A673 (cell line): ENCODE measurements at regions not wholly inside any gene's neighbourhood (a gene's known extent, or its start where the extent isn't known, plus 50 kb on each side); places are given as distances from the start of the nearest gene placed in this dataset.

Experiments
- BruUV-seq: library from RNA; stranded (reverse); fragments of 400-500 nt; replicated peaks from 2 replicates; lab custom pipeline; 2021; lab: Mats Ljungman, UMichigan
- CTCF ChIA-PET: fragments of 300-600 bp; sonication (Branson Sonifier 250); formaldehyde crosslinking; loops from one replicate; lab custom pipeline; 2022; ENCODE audit warnings: antibody characterized with exemption; lab: Charles Lee
- POLR2A ChIA-PET: fragments of 300-600 bp; sonication (Branson Sonifier 250); formaldehyde crosslinking; loops from one replicate; lab custom pipeline; 2022; ENCODE audit warnings: antibody characterized with exemption; ENCODE audit not compliant: low non-redundant PET; lab: Charles Lee
- DNase-seq: peaks from one replicate; pipeline ENCODE4 v3.0.0-alpha.2; 2015; ENCODE audit warnings: low spot score
- H3K27ac ChIP-seq: fragments of 200-600 bp; sonication (generic); 2 replicates; pipeline ENCODE4 v1.5.1; 2016; ENCODE audit warnings: mixed run types, low read depth, mild to moderate bottlenecking, mixed read lengths, antibody characterized with exemption, low read length; ENCODE audit not compliant: poor library complexity, severe bottlenecking
- H3K27me3 ChIP-seq: fragments of 200-600 bp; sonication (generic); replicated peaks from 2 replicates; pipeline ENCODE4 v1.6.1; 2017; ENCODE audit warnings: mixed run types, low read depth, mild to moderate bottlenecking, mixed read lengths, antibody characterized with exemption, low read length; ENCODE audit not compliant: insufficient read depth, poor library complexity
- H3K36me3 ChIP-seq: fragments of 200-600 bp; sonication (generic); 2 replicates; pipeline ENCODE4 v1.6.1; 2016; ENCODE audit warnings: mixed run types, mild to moderate bottlenecking, mixed read lengths, antibody characterized with exemption, low read length; ENCODE audit not compliant: insufficient read depth, poor library complexity, severe bottlenecking
- H3K4me1 ChIP-seq: fragments of 200-600 bp; sonication (generic); 2 replicates; pipeline ENCODE4 v1.6.1; 2017; ENCODE audit warnings: mixed run types, mild to moderate bottlenecking, mixed read lengths, antibody characterized with exemption, low read length; ENCODE audit not compliant: insufficient read depth, poor library complexity, severe bottlenecking
- H3K4me3 ChIP-seq: fragments of 200-600 bp; sonication (generic); 2 replicates; pipeline ENCODE4 v1.5.1; 2016; ENCODE audit warnings: low read depth, mixed run types, mild to moderate bottlenecking, mixed read lengths, low read length; ENCODE audit not compliant: poor library complexity, severe bottlenecking
- H3K9me3 ChIP-seq: fragments of 200-600 bp; sonication (generic); 2 replicates; pipeline ENCODE4 v1.6.1; 2016; ENCODE audit warnings: mixed run types, low read depth, mild to moderate bottlenecking, mixed read lengths, antibody characterized with exemption, low read length; ENCODE audit not compliant: poor library complexity, severe bottlenecking
- CTCF ChIP-seq: fragments of 300-800, 200-600 bp; sonication (generic); conservative IDR thresholded peaks from 2 replicates; pipeline ENCODE4 v1.5.1; 2017; ENCODE audit warnings: low read depth, mild to moderate bottlenecking, antibody characterized with exemption, low read length, moderate library complexity, mixed read lengths
- EZH2 ChIP-seq: fragments of 200-600 bp; sonication (generic); IDR thresholded peaks from 2 replicates; pipeline ENCODE4 v1.6.1; 2017; ENCODE audit warnings: borderline replicate concordance, low read depth, mild to moderate bottlenecking, mixed read lengths, antibody characterized with exemption, low read length; ENCODE audit not compliant: poor library complexity, severe bottlenecking
- intact Hi-C: fragments of 100-400 bp; cut with micrococcal nuclease; formaldehyde crosslinking; loops from one replicate; pipeline ENCODE4 v1.10.0; 2022; ENCODE audit not compliant: unreplicated experiment

- Histone ChIP-seq H3K27me3 (no peaks in the 10 kb centered on the region), H3K9me3 (peaks cover 10% of the 10 kb centered on the region), H3K4me3 (no peak overlapping the region), H3K4me1 (peaks cover 11% of the 10 kb centered on the region), H3K27ac (no peak overlapping the region), H3K36me3 (no peaks in the 10 kb centered on the region)
- intact Hi-C loops = no loop called here
- TF ChIP-seq EZH2 = no peak
- TF ChIP-seq CTCF = no peak
- ChIA-PET POLR2A (no interaction called here), CTCF (no interaction called here)
- DNase-seq = no peak
- BruUV-seq = no TSS peak
These were observed 57.4 kb upstream of the KRR1 start for GRCh38 chr12:75568801-75569200.

GRCh38 chr12:75568393-75568792 lies 57.0 kb upstream of the KRR1 start:
- TF ChIP-seq EZH2 (no peak), CTCF (no peak)
- DNase-seq = no peak
- no peak overlapping the region for H3K27ac ChIP-seq
- H3K4me3 ChIP-seq = no peak overlapping the region
- peaks cover 11% of the 10 kb centered on the region for H3K4me1 ChIP-seq
- intact Hi-C loops = no loop called here
- peaks cover 10% of the 10 kb centered on the region for H3K9me3 ChIP-seq
- ChIA-PET POLR2A (no interaction called here), CTCF (interaction anchor here (0.5 kb wide), 1 partner anchor 1254 kb away, joined by 4 read pairs; no protein-coding TSS in a partner anchor)
- H3K36me3 ChIP-seq = no peaks in the 10 kb centered on the region
- no peaks in the 10 kb centered on the region for H3K27me3 ChIP-seq
- BruUV-seq = no TSS peak

GRCh38 chr12:75565795-75566194 lies 54.4 kb upstream of the KRR1 start:
- CTCF ChIA-PET = no interaction called here

More at GRCh38 chr12:75565795-75566194, 54.4 kb upstream of the KRR1 start:
- Histone ChIP-seq H3K36me3 (no peaks in the 10 kb centered on the region), H3K4me1 (peaks cover 1% of the 10 kb centered on the region), H3K4me3 (no peak overlapping the region), H3K27ac (no peak overlapping the region), H3K27me3 (no peaks in the 10 kb centered on the region), H3K9me3 (peaks cover 10% of the 10 kb centered on the region)
- POLR2A ChIA-PET = interaction anchor here (0.6 kb wide), 1 partner anchor 464 kb away, joined by 6 read pairs; no protein-coding TSS in a partner anchor
- no peak for DNase-seq
- no TSS peak for BruUV-seq
- intact Hi-C loops = no loop called here
- no peak for TF ChIP-seq CTCF
- no peak for TF ChIP-seq EZH2
